HCT116 (cell line): ENCODE measurements at regions not wholly inside any gene's neighbourhood (a gene's known extent, or its start where the extent isn't known, plus 50 kb on each side); places are given as distances from the start of the nearest gene placed in this dataset.

ENCODE experiments used
- ATAC-seq: fragments of 200-7000 bp; cut with Tn5 transposase; 2 replicates; pipeline ENCODE4 v1.9.1; 2020; ENCODE audit warnings: mild to moderate bottlenecking, moderate library complexity
- BruUV-seq: library from RNA; stranded (reverse); fragments of 400-500 nt; replicated peaks from 2 replicates; lab custom pipeline; 2021; lab: Mats Ljungman, UMichigan
- CTCF ChIA-PET: fragments of 300-600 bp; sonication (Branson Sonifier 250); formaldehyde crosslinking; loops from one replicate; lab custom pipeline; 2021; ENCODE audit warnings: antibody characterized with exemption; lab: Charles Lee
- POLR2A ChIA-PET: fragments of 300-600, 350-600 bp; sonication (Branson Sonifier 250); formaldehyde crosslinking; loops from one replicate; lab custom pipeline; 2021; ENCODE audit warnings: antibody characterized with exemption; lab: Charles Lee
- RAD21 ChIA-PET, 2 experiments: fragments of 300-600 bp; sonication (Branson Sonifier 250); formaldehyde crosslinking; loops; one replicate each; lab custom pipeline; 2023; ENCODE audit warnings: low total read pairs in 2 of 2; ENCODE audit not compliant: uncharacterized antibody in 2 of 2, unreplicated experiment in 2 of 2, low non-redundant PET in 1 of 2; lab: Charles Lee
- DNase-seq: peaks from one replicate; pipeline ENCODE4 v3.0.0-alpha.2; 2010; ENCODE audit warnings: low read depth, low spot score
- H2AFZ ChIP-seq: fragments of 200-600 bp; shearing (Covaris generic), sonication (generic); 2 replicates; pipeline ENCODE4 v1.6.1; 2017; ENCODE audit warnings: low read depth, mixed run types, mixed read lengths, antibody characterized with exemption, low read length; ENCODE audit not compliant: poor library complexity, severe bottlenecking
- H3K27ac ChIP-seq: 2 replicates; pipeline ENCODE4 v1.5.1; 2012; ENCODE audit warnings: low read depth, low read length
- H3K27me3 ChIP-seq: fragments of 200-600 bp; sonication (generic); 2 replicates; pipeline ENCODE4 v1.6.1; 2016; ENCODE audit warnings: mixed run types, low read length, mixed read lengths; ENCODE audit not compliant: insufficient read depth
- H3K36me3 ChIP-seq, 2 experiments: fragments of 200-500 bp in 1 of 2; fragments of 200-600 bp in 1 of 2; sonication (Bioruptor generic) in 1 of 2; sonication (generic) in 1 of 2; 2 replicates each; pipeline versions ENCODE4 v1.5.1 to v1.6.1; 2014 to 2016; ENCODE audit warnings: low read length in 2 of 2, inconsistent platforms in 1 of 2, mixed read lengths in 1 of 2, mixed run types in 1 of 2; ENCODE audit not compliant: insufficient read depth in 2 of 2, control insufficient read depth in 1 of 2
- H3K4me1 ChIP-seq, 2 experiments: fragments of 200-600 bp in 1 of 2; sonication (generic) in 1 of 2; 2 replicates each; pipeline versions ENCODE4 v1.5.1 to v1.6.1; 2012 to 2017; ENCODE audit warnings: low read length in 2 of 2, inconsistent platforms in 1 of 2, mild to moderate bottlenecking in 1 of 2, mixed read lengths in 1 of 2, mixed run types in 1 of 2, moderate library complexity in 1 of 2; ENCODE audit not compliant: insufficient read depth in 2 of 2, control insufficient read depth in 1 of 2
- H3K4me2 ChIP-seq: fragments of 200-600 bp; sonication (generic); 2 replicates; pipeline ENCODE4 v1.6.1; 2017; ENCODE audit warnings: mixed run types, low read length, mixed read lengths
- H3K4me3 ChIP-seq, 2 experiments: fragments of 200-600 bp in 1 of 2; sonication (generic) in 1 of 2; replicated peaks in 1 of 2; 2 replicates each; pipeline ENCODE4 v1.5.1; 2011 to 2016; ENCODE audit warnings: low read length in 2 of 2, control low read depth in 1 of 2, low read depth in 1 of 2, mild to moderate bottlenecking in 1 of 2, mixed read lengths in 1 of 2, mixed run types in 1 of 2
- H3K79me2 ChIP-seq: fragments of 200-600 bp; sonication (generic); 2 replicates; pipeline ENCODE4 v1.6.1; 2017; ENCODE audit warnings: mild to moderate bottlenecking, mixed run types, low read length, moderate library complexity, mixed read lengths; ENCODE audit not compliant: insufficient read depth
- H3K9ac ChIP-seq: fragments of 200-600 bp; sonication (generic); 2 replicates; pipeline ENCODE4 v1.6.1; 2016; ENCODE audit warnings: low read length, mixed read lengths
- H3K9me2 ChIP-seq: fragments of 200-600 bp; sonication (generic), shearing (Covaris generic); 2 replicates; pipeline ENCODE4 v1.6.1; 2017; ENCODE audit warnings: mixed run types, mild to moderate bottlenecking, moderate library complexity; ENCODE audit not compliant: insufficient read depth
- H3K9me3 ChIP-seq, 2 experiments: fragments of 200-500 bp in 1 of 2; fragments of 200-600 bp in 1 of 2; sonication (Bioruptor generic) in 1 of 2; sonication (generic) in 1 of 2; 2 replicates each; pipeline ENCODE4 v1.6.1; 2014 to 2017; ENCODE audit warnings: low read length in 2 of 2, mixed read lengths in 2 of 2, inconsistent platforms in 1 of 2, low read depth in 1 of 2, mild to moderate bottlenecking in 1 of 2, mixed run types in 1 of 2, moderate library complexity in 1 of 2; ENCODE audit not compliant: control insufficient read depth in 1 of 2, insufficient read depth in 1 of 2
- H4K20me1 ChIP-seq: fragments of 200-600 bp; sonication (generic), shearing (Covaris generic); 2 replicates; pipeline ENCODE4 v1.6.1; 2017; ENCODE audit warnings: mixed run types, mild to moderate bottlenecking, moderate library complexity; ENCODE audit not compliant: insufficient read depth
- CBX3 ChIP-seq: IDR thresholded peaks from 2 replicates; pipeline ENCODE4 v1.6.1; 2012; ENCODE audit warnings: low read depth
- CTCF ChIP-seq, 3 experiments: fragments of 200-600 bp in 1 of 3; sonication (generic) in 1 of 3; IDR thresholded peaks in 2 of 3; conservative IDR thresholded peaks in 1 of 3; 2 replicates each; pipeline ENCODE4 v1.5.1; 2012 to 2017; ENCODE audit warnings: low read depth in 2 of 3, low read length in 2 of 3, antibody characterized with exemption in 1 of 3, borderline replicate concordance in 1 of 3, control low read depth in 1 of 3, mild to moderate bottlenecking in 1 of 3, mixed read lengths in 1 of 3, mixed run types in 1 of 3, moderate library complexity in 1 of 3; ENCODE audit not compliant: insufficient read depth in 1 of 3
- FOSL1 ChIP-seq: IDR thresholded peaks from 2 replicates; pipeline ENCODE4 v1.6.1; 2012; ENCODE audit warnings: low read depth
- JUND ChIP-seq: IDR thresholded peaks from 2 replicates; pipeline ENCODE4 v1.6.1; 2012
- MAX ChIP-seq: IDR thresholded peaks from 2 replicates; pipeline ENCODE4 v1.6.1; 2012
- POLR2A ChIP-seq: IDR thresholded peaks from 2 replicates; pipeline ENCODE4 v1.7.0; 2011; ENCODE audit warnings: borderline replicate concordance; ENCODE audit not compliant: insufficient read depth, insufficient read length; ENCODE audit errors: extremely low read depth
- REST ChIP-seq: IDR thresholded peaks from 2 replicates; pipeline ENCODE4 v1.6.1; 2012; ENCODE audit warnings: low read depth
- YY1 ChIP-seq: IDR thresholded peaks from 2 replicates; pipeline ENCODE4 v1.6.1; 2011; ENCODE audit warnings: low read length, low read depth, moderate library complexity, mild to moderate bottlenecking; ENCODE audit not compliant: insufficient replicate concordance; ENCODE audit errors: extremely low read depth
- ZBTB33 ChIP-seq: IDR thresholded peaks from 2 replicates; pipeline ENCODE4 v1.6.1; 2011; ENCODE audit warnings: mild to moderate bottlenecking, low read length, moderate library complexity; ENCODE audit not compliant: insufficient replicate concordance; ENCODE audit errors: extremely low read depth
- ZFX ChIP-seq: fragments of 450-650 bp; IDR thresholded peaks from 2 replicates; pipeline ENCODE4 v1.6.1; 2017
- ZNF274 ChIP-seq: fragments of 200-500 bp; sonication (Bioruptor generic); IDR thresholded peaks from 2 replicates; pipeline ENCODE4 v1.6.1; 2014; ENCODE audit warnings: mild to moderate bottlenecking, low read depth, low read length, inconsistent platforms
- intact Hi-C: fragments of 100-400 bp; cut with micrococcal nuclease; formaldehyde crosslinking; loops from 2 replicates; pipeline ENCODE4 v1.10.0; 2022

- TF ChIP-seq ZBTB33 (no peak), FOSL1 (no peak), ZNF274 (no peak)
- TF ChIP-seq, all 23 proteins: peak for 0
Observed at GRCh38 chr3:30206051-30206450, 400.4 kb upstream of the TGFBR2 start (continued).

GRCh38 chr3:30221619-30222018 is 384.8 kb upstream of the TGFBR2 start:
- intact Hi-C loops, result no loop called here
- Histone ChIP-seq H3K9me2 (no peaks in the 10 kb centered on the region), H3K4me2 (no peak overlapping the region), H3K27me3 (no peaks in the 10 kb centered on the region), H3K4me3 (no peak overlapping the region), H3K9ac (no peak overlapping the region), H3K36me3 (no peaks in the 10 kb centered on the region), H3K27ac (no peak overlapping the region), H3K79me2 (no peaks in the 10 kb centered on the region), H2AFZ (no peak overlapping the region), H3K9me3 (no peaks in the 10 kb centered on the region), H3K4me1 (peaks cover 0 to 2% of the 10 kb centered on the region in 2 experiments; a peak in 2 of 4 replicates), H4K20me1 (no peaks in the 10 kb centered on the region)
- ChIA-PET CTCF (no interaction called here), POLR2A (no interaction called here), RAD21 (no interaction called here)
- TF ChIP-seq REST (no peak), YY1 (no peak), CBX3 (no peak), POLR2A (no peak), MAX (no peak), FOSL1 (no peak), CTCF (IDR thresholded peaks at IDR 0.05 in 2 of 3, conservative IDR thresholded peaks at IDR 0.05 in 1 of 3; ENCODE audit: borderline replicate concordance in 1 of 3, insufficient read depth in 1 of 3, low read depth in 2 of 3, low read length in 2 of 3) (no peak), JUND (no peak), ZFX (no peak)
- DNase-seq (no peak), ATAC-seq (no peak)
- BruUV-seq, result no TSS peak
